ENCODE measurements at regions not wholly inside any gene's neighbourhood (a gene's known extent, or its start where the extent isn't known, plus 50 kb on each side); places are given as distances from the start of the nearest gene placed in this dataset.

DNA sequence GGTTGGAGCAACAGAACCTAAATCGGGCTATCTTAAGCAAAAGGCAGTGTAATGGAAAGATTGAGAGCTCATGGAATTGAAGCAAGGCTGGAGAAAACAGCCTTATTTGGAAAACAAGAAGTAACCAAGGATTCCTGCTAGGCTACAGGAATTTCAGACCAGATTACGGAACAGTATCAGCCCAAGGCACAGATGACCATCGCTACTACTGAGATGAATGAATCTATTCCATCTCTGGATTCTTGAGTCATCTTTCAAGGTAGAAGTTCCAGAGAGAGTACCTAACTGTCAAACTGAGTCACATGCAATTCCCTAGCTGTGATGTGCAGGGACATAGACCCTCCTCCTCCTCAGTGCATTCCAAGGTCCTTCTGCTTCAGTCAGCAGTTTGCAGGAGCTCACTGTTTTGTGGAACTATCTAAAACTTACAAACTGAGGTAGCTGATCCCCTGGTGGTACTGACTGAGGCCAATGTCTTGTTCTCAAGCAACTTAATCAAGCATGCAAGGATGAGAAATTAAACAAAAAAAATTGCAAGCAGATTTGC lies 62.0 kb upstream of the SMLR1 start:
- TF ChIP-seq, protein P1, sequence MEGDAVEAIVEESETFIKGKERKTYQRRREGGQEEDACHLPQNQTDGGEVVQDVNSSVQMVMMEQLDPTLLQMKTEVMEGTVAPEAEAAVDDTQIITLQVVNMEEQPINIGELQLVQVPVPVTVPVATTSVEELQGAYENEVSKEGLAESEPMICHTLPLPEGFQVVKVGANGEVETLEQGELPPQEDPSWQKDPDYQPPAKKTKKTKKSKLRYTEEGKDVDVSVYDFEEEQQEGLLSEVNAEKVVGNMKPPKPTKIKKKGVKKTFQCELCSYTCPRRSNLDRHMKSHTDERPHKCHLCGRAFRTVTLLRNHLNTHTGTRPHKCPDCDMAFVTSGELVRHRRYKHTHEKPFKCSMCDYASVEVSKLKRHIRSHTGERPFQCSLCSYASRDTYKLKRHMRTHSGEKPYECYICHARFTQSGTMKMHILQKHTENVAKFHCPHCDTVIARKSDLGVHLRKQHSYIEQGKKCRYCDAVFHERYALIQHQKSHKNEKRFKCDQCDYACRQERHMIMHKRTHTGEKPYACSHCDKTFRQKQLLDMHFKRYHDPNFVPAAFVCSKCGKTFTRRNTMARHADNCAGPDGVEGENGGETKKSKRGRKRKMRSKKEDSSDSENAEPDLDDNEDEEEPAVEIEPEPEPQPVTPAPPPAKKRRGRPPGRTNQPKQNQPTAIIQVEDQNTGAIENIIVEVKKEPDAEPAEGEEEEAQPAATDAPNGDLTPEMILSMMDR (IDR thresholded peaks at IDR 0.05; ENCODE audit: low read length) = no peak
- TF ChIP-seq EZH2 (optimal IDR thresholded peaks at IDR 0.05; ENCODE audit: low read depth, low read length) = no peak
- TF ChIP-seq EZH2phosphoT487 (IDR thresholded peaks at IDR 0.05; ENCODE audit: low read length) = no peak

All from MM.1S (cell line).